NCI-H2171 (cell line): ENCODE measurements at regions not wholly inside any gene's neighbourhood (a gene's known extent, or its start where the extent isn't known, plus 50 kb on each side); places are given as distances from the start of the nearest gene placed in this dataset.
"Not testable (repeated sequence)": the region's sequence is repeated elsewhere in the genome, so short reads cannot be mapped to it uniquely, and the experiment has no call there.

Experiments
- DNase-seq: peaks from one replicate; lab custom pipeline; 2025; lab: John Stamatoyannopoulos, UW

DNA sequence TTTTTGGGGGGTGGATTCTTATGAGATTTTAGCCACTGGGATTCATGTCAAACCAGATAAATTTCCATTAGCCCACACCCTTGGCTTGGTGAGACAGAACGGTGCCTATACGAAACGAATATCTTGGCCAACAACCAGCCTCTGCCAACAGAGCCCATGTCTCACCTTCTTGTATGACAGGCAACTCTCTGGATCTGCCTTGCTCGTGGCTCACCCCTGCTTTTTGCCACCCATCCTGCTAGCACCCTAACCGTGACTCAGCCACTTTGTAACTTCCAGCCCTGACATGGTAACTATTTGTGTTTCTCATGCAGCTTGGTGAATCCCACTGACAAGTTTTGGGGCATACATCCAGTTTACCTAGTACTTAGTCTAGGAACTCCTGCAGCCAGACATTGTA lies 457.0 kb downstream of the SPATA31D1 start:
- DNase-seq, result no peak

DNA sequence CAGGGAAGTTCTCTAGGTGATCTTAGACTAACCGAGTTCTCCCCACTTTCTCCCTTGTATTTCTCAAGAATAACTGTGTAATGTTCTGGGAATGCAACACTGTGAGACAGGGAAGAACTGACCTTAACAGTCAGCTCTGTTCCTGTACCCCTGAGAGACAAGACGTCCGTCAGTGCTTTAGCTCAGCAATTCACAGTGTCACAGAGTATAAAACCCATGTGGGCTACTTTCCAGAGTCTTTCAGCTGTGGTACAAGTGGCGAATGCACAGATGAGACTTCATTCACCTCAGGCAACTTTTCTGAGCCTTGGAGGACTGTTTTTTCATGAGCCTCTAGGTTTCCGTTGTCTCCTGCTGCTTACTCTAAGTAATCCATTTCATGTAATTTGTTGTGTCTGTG lies 458.8 kb downstream of the SPATA31D1 start:
- no peak for DNase-seq

DNA sequence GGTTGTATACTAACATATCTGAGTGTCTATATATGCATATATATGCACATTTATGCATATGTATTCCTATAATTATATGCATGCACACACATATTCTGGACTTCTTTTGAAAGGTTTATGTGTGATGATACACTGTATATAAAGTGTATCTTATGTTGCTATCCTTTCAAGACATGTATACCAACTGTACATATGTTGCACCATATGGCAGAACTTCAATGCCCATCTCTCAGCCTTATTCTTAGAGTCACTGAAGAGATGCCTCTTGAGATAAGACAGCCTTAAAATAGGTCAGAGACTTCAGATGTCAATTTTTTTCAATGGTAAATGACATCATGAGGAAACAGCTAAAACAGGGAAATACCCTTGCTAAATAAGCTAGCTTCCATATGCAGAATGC lies 461.4 kb downstream of the SPATA31D1 start:
- DNase-seq, result peak; percentile 69

DNA sequence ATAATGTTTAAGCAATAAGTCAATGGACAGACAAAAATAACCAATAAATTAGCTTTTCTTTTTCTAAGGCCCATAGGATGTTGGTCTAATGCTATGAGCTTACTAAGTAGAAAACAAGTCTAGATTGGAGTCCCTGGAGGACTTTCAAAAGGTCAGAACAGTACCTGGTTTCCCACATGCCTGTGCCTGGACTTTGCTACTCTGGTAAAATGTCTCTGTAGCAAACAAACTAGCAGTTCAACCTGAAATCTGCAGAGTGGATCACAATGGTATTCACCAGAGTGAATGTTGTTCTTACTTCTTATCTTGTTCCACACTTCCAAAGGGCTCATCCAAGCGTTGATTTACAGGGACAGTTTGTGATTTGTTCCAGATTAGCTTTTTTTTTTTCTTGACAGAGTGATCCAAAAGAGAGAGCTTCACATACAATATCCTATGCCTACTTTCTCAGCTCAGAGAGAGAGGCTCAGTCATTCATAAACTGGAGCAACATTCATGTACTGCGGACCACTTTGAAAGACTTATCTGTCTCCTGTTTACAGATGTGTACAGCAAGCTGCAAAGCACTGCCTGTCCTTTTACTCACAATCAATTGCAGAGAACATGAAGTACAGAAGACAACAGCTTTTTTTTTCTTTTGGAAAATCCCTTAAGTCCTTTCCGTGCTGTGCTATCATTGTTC lies 466.1 kb downstream of the SPATA31D1 start:
- DNase-seq, result no peak

DNA sequence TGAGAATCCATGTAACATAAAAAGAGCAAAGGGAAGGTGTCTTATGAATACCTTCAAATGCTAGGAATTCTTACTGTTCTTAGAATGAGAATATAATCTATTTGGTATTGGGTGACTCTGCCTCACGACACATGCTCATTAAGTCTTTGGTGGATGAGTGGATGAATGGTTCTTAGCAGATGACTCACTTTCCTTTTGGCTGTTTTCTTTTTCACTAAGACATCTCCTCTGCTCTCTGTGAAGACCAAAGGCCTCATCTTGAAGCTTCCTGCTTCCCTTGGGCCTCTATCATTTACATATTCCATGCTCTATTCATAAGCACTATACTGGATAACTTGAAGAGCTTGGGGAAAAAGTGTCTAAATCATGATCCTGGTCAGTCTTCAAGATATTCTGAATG lies 468.1 kb downstream of the SPATA31D1 start:
- DNase-seq, result no peak

DNA sequence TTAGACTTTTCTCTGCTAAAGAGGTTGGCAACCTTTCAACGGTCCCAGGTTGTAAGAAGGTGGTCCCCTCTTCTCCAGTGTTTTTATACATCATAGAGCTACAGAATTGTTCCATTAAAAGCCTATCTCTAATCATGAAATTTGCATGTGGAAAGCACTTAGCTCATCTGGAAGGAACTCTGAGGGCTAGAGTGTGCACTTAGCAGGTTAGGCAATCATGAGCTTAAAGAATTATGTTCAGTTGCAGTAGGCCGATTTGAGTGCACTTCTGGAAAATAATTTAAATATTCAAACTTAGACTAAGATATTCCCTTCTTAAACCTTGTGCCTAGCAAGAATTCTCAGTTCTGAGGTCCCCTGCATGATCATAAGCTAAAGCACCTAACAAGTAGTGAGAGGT lies 468.7 kb downstream of the SPATA31D1 start:
- DNase-seq, result no peak

DNA sequence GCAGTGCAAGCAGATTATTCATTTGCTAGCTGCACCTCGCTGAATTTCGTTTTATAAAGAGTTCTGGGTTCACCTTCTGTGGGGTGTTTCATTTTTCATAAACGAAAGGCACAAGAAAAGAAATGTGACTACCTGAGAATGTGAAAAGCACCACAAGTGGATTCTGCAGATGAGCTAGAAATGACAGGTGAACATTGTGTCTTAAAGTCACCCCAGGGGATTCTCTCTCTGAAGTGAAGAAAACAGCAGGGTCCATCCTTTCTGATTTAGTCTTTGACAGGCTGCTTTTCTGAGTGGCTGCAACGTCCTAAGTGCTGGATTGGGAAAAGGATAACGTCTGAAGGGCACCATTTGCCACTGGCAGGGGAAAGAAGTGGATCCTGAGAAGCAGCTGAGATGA lies 469.3 kb downstream of the SPATA31D1 start:
- DNase-seq, result peak; percentile 22

DNA sequence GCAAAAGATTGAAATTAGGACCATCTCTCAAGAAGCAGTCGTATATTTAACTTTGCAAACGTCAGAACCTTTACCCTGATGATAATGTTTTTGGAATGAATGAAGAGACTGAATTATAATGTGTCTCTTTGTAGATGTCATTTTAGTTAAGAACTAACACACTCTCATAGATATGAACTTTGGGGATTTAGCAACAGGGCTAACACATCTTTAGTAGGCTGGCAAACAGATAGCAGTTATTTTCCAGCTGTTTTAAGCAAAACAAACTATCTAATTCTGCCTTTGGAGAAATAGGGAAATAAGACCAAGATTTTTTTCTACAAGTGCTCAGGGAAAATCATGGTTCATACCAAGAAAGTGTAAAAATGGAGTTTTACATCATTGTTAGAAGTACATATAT lies 469.7 kb downstream of the SPATA31D1 start:
- DNase-seq, result no peak

DNA sequence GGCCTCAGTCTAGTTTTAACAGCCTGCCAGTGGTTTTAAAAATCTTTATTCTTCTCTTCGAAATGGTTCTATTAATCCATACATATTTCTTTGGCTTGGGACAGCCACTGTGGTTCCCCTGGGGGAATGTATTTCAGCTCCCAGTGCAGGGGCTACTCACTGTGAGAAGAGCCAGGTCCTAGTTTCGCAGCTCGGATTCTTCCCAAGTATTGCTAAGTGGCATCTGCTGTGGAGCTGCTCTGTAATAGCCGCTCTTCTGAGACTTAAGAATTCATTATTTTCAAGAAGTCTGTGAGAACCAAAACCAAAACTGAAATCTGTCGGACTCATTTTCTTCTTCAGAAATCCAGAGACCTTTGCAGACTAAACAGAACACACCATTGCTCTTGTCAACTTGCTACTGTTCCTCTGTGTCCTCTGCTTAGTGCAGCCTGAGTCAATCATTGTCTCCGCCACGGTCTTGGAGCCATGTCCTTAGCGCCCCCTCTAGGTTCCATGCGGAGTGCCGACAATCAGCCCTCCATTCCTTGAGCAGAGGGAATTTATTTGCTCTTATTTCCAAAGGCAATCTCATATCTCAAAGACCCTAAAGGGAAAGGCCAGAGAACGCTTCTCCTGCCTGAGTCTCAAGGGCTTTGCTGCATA lies 478.2 kb downstream of the SPATA31D1 start:
- no peak for DNase-seq

DNA sequence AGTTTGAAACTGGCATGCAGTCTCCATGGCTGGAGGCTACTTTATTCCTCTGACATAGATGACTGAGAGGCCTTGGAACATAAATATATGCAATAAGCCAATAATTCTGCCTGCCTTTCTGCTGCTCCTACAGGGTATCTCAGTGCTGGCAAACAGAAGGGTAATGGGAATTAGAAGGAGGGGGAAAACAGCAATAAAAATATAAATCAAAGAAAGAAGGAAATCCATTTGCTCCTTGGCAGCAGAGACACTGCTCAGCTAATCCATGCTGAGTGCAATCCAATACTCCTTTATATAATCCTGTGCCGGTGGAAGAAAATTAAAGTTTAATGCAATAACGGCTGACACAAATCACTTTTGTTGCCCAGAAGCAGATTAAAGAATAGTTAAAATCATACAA lies 478.9 kb downstream of the SPATA31D1 start:
- DNase-seq, result no peak

DNA sequence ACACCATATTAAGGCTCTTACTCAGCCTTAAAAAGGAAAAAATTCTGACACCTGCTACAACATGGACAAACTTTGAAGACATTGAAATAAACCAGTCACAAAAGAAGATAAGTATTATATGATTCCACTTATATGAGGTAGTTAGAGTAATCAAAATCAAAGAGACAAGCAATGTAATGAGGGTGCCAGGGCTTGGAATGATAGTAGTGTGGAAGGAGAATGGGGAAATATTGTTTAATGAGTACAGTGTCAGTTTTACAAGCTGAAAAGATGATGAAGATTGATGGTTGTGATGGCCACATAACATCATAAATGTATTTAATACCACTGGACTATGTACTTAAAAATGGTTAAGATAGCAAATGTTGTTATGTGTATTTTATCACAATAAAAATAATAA lies 485.7 kb downstream of the SPATA31D1 start:
- no peak for DNase-seq

DNA sequence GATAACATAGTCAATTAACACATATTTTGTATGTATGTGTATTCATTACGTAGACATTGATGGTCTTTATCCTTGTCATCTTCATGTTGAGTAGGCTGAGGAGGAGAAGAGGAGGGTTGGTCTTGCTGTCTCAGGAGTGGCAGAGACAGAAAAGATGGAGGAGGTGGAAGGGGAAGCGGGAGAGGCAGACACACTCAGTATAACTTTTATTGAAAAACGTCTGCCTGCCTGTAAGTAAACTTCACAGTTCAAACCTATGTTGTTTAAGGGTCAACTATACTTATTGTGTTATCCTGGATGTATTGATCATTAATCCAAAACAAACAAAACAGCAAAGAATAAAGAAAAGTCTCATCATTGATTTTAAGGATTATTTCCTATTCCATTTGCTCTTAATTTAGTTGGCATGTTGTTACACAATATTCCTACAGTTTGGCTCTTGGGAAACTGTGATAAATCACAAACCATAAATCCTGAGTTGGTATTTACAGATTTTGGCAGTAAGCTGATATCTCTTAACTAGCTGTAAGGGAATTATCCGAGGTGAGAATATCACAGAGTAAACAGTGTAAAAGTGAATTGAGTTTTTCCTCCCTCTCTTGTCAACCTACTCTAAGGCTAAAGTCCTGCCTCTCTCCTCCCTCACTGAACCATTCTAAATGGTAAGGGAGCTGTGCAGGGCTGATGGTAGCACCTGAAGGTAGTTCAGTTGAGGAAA lies 487.2 kb downstream of the SPATA31D1 start:
- DNase-seq, result no peak

DNA sequence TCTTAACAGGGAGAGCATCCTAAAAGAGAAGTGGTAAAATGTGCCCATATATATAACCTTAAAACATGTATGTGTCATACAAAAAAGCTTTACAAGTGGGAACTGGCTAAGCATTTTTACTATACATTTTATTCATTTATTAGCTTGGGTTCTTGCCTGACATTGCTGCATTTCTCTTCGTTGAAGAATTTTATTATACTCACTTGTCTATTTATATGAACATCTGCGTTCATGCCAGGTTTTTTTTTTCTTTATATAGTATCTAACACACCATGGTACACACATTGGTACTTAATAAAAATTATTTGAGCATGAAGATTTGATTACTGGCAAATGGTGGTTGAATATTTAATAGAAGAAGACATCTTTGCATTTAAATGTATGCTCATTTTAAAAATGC lies 492.3 kb downstream of the SPATA31D1 start:
- DNase-seq, result no peak

DNA sequence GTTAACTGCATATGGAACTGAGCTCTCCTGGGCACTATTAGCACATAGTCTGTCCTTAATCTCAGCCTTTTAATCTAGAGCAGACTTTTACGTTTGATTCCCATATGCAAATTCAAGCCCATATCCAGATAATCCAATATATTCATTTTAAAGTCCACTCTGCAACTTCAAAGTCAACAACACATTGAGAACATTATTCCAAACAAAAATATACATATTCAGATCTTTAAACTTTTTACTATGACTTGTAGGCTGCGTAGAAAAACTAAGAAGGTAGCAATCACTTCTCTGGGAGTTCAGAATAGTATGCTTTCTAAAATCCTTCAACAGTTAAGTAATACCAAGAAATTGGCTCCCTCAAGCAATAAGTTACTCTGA lies 499.4 kb downstream of the SPATA31D1 start:
- DNase-seq, result no peak

DNA sequence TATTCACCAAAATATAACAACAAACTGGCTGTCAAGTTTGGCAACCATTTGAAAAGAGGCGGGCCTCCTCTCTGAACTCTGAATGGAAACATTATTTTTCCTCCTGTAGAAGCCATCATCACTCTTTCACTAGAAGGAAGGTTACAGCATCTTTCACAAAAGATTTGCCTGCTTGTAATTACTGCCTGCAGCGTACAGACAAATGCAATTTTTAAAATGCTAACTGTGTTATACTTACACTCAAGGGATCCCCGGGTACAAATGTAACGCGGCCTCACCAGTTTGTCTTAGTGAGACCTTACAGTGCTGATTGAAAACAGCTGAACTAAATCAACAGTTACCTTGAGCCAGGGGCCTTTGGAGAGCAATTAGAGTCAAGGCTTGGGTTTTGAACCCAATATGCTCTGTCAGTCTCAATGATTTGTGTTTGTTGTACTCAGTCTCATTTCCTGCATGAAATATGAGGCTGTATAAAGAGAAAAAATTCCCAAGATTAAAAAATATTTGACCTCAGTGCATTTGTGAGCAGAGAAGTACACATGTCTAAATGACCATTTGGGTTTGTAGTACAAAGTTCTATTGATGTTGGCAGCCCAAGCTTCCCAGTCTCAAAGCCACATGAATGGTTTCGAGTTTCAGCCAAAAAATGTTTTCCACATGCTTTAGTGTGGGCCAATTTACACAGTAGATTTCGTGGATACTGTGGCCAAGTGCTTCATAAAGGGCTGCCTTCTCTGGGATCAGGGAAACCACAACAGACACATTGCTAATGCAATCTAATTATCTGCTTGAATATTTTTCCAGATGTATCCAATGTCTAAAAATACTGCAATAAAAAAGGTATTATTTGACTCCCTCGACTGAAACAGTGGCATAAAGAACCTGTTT lies 500.0 kb downstream of the SPATA31D1 start:
- DNase-seq, result no peak

DNA sequence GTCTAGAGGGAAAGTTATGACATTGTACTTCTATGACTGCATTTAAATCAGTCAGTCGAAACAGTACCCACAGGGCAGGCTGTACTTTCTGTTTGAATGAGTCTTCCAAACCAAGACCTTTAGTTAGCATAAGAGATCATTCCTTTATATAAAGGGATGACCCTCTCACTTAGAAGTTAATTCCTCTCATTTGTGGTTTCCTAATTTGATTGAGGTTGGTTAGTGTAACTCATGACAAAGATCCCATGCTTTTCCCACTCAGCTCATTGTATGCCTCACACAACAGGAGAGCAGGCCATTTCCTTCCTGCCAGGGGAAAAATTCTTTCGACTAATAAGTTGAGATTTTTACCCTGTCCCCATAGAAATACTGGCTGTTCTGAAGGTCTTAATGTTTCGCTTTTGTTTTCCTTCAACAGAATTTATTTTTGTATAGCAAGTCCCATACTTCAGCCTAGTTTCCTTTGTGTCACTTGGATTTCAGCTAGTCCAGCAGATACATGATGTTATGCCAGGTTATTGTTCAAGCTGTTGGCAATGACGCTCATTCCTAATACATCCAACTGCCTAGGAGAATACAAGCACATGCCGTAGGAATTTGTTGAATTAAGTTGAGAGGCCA lies 500.7 kb downstream of the SPATA31D1 start:
- DNase-seq, result no peak

DNA sequence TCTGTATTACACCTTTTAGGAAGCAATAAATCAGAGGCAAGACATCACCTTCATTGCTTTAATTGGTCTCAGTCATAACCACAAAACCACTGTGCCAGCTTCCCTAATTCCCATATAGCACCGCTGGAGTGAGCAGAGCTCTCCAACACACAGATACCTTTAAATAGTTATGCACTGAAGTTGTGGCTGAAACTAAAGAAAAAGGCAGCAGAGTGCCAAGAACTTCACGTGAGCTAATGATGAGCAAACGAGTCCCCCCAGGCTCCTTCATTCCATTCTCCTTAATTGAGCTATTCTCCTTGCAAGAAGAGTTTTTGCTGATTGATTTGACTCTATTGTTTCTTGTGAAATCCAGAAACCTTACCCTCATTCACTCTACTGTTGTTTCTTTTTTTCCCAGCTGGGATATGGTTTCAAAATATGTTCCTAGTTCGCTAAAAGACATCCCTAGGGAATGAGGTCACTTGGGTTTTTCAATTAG lies 501.5 kb downstream of the SPATA31D1 start:
- peak; percentile 65 for DNase-seq

DNA sequence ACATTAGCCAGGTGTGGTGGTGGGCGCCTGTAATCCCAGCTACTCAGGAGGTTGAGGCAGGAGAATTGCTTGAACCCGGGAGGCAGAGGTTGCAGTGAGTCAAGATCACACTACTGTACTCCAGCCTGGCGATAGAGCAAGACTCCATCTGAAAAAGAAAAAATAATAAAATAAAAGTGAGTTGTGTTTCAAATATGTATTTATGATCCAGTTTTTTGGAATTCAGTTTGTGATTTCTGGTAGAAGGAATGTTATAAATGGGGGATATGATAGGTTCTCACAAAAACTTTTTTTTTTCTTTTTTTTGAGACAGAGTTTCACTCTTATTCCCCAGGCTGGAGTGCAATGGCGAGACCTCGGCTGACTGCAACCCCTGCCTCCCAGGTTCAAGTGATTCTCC lies 502.2 kb downstream of the SPATA31D1 start:
- DNase-seq, result not testable (repeated sequence)

DNA sequence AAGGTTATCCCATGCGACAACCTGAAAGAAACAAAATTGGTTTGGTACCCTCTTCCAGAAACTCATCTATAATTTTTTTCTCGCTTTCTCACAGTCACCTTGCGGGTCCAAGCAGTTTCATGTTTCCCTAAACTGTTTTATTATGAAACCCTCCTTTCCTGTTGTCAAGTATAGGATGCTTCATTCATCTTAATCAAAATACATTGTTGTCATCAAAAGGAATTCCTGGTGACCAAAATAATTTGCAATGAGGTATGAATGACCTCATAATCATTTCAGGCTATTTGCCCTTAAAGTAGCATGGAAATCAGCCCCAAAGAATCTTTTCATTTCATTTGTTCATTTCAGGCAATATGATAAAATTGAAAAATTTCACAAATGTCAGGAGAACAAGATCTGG lies 503.0 kb downstream of the SPATA31D1 start:
- no peak for DNase-seq

DNA sequence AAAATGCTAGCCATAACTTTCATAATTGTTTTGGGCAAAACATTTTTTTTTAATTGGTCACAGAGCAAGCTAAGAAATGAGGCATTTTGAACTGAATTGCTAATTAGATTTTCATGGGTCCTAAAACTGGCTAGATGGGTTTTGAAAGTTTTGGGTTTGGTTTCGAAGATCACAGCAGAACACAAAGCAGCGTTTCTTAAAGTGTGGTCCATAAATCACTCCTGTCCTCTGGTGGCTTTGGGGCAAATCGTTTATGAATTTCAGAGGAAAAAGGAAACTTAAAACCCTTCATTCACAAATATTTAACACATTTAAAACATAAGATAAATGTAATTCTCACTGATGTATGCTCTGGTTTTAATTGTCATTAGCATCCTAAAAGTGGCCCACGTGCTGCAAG lies 503.7 kb downstream of the SPATA31D1 start:
- no peak for DNase-seq

DNA sequence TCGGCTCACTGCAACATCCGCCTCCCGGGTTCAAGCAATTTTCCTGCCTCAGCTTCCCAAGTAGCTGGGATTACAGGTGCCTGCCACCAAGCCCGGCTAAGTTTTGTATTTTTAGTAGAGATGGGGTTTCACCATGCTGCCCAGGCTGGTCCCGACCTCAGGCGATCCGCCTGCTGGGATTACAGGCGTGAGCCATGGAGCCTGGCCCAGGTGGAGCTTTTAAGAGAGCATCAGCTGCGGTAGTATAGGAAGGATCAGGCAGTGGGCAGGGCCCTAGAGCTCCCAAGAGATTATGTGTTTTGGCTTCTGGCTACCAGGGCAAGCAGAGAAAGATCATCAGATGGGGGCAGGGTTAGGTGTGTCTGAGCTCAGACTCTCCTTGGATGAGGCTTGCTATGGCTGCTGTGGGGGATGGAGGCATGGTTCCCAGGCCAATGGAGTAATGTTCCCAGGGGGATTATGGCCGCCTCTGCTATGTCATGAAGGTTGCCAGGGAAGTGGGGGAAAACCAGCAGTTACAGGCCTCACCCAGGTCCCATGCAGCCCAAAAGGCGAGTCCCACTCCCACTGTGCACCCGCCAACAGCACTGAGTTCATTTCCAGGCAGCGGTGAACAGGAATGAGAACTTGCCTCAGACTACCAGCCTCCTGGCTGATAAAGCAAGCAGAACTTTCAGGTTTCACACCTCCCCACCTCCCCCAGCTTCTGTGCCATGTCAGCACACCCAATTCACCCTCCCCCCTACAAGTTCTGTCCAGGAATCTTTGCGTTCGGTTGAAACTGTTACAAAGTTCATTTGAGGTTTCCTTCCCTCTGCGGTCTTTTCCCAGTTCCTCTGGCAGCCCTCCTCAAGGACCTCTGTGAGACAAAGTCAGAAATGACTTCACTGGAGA lies 507.6 kb downstream of the SPATA31D1 start:
- no peak for DNase-seq
